Loucy (cell line): ENCODE measurements at regions not wholly inside any gene's neighbourhood (a gene's known extent, or its start where the extent isn't known, plus 50 kb on each side); places are given as distances from the start of the nearest gene placed in this dataset.

Experiments
- CTCF ChIP-seq: fragments of 200-600 bp; sonication (generic); conservative IDR thresholded peaks from 2 replicates; pipeline ENCODE4 v1.5.1; 2014; ENCODE audit warnings: mild to moderate bottlenecking, antibody characterized with exemption, low read length
- EZH2phosphoT487 ChIP-seq: fragments of 200-600 bp; IDR thresholded peaks from 2 replicates; pipeline ENCODE4 v1.6.1; 2018; ENCODE audit warnings: antibody characterized with exemption, mild to moderate bottlenecking, moderate library complexity, borderline replicate concordance

GRCh38 chr6:62541502-62541901 is 255.5 kb upstream of the KHDRBS2 start:
- TF ChIP-seq CTCF, result no peak
- no peak for TF ChIP-seq EZH2phosphoT487
